DND-41 (cell line): ENCODE measurements at regions not wholly inside any gene's neighbourhood (a gene's known extent, or its start where the extent isn't known, plus 50 kb on each side); places are given as distances from the start of the nearest gene placed in this dataset.

Experiments
- ATAC-seq: fragments of 200-7000 bp; cut with Tn5 transposase; 3 replicates; pipeline ENCODE4 v1.9.1; 2021; ENCODE audit warnings: low read depth; ENCODE audit not compliant: insufficient read depth
- DNase-seq: peaks from one replicate; pipeline ENCODE4 v3.0.0-alpha.2; 2020
- H2AFZ ChIP-seq: 2 replicates; pipeline ENCODE4 v1.6.0; 2012; ENCODE audit warnings: low read depth, low read length
- H3K27ac ChIP-seq: 2 replicates; pipeline ENCODE4 v1.5.1; 2012; ENCODE audit warnings: low read length, inconsistent platforms
- H3K27me3 ChIP-seq: fragments of 200-600 bp; sonication (generic); 2 replicates; pipeline ENCODE4 v1.6.0; 2012; ENCODE audit warnings: low read length, mild to moderate bottlenecking, inconsistent platforms; ENCODE audit not compliant: insufficient read depth, poor library complexity
- H3K36me3 ChIP-seq: 2 replicates; pipeline ENCODE4 v1.5.1; 2012; ENCODE audit warnings: low read length, inconsistent platforms; ENCODE audit not compliant: insufficient read depth
- H3K4me1 ChIP-seq: 2 replicates; pipeline ENCODE4 v1.5.1; 2012; ENCODE audit warnings: mild to moderate bottlenecking, low read length; ENCODE audit not compliant: insufficient read depth
- H3K4me2 ChIP-seq: 2 replicates; pipeline ENCODE4 v1.6.0; 2012; ENCODE audit warnings: mild to moderate bottlenecking, moderate library complexity, low read length, inconsistent platforms; ENCODE audit not compliant: insufficient read depth
- H3K4me3 ChIP-seq, 2 experiments: fragments of 200-600 bp in 1 of 2; shearing (Covaris generic) in 1 of 2; 2 replicates each; pipeline ENCODE4 v1.5.1; 2012 to 2016; ENCODE audit warnings: inconsistent platforms in 2 of 2, low read length in 2 of 2, mild to moderate bottlenecking in 2 of 2, low read depth in 1 of 2, moderate library complexity in 1 of 2
- H3K79me2 ChIP-seq: 2 replicates; pipeline ENCODE4 v1.6.0; 2012; ENCODE audit warnings: low read length, inconsistent platforms; ENCODE audit not compliant: insufficient read depth
- H3K9ac ChIP-seq: 2 replicates; pipeline ENCODE4 v1.6.0; 2012; ENCODE audit warnings: low read depth, mild to moderate bottlenecking, inconsistent platforms, low read length, moderate library complexity
- H3K9me3 ChIP-seq: 2 replicates; pipeline ENCODE4 v1.5.1; 2012; ENCODE audit warnings: low read length, moderate library complexity, mild to moderate bottlenecking, inconsistent platforms; ENCODE audit not compliant: insufficient read depth, severe bottlenecking
- H4K20me1 ChIP-seq: 2 replicates; pipeline ENCODE4 v1.6.0; 2012; ENCODE audit warnings: low read length; ENCODE audit not compliant: insufficient read depth
- EZH2 ChIP-seq: IDR thresholded peaks from 3 replicates; pipeline ENCODE4 v1.6.1; 2012; ENCODE audit warnings: borderline replicate concordance, low read depth, mild to moderate bottlenecking, moderate library complexity, low read length, inconsistent platforms; ENCODE audit not compliant: severe bottlenecking
- TF ChIP-seq, protein P1 (sequence below): IDR thresholded peaks from 2 replicates; pipeline ENCODE4 v1.5.1; 2012; ENCODE audit warnings: borderline replicate concordance, low read length, moderate library complexity, mild to moderate bottlenecking; ENCODE audit not compliant: poor library complexity, severe bottlenecking; ENCODE audit errors: extremely low read depth

- H3K4me3 ChIP-seq = no peak overlapping the region
- no peak overlapping the region for H3K9ac ChIP-seq
- H3K79me2 ChIP-seq = no peaks in the 10 kb centered on the region
- no peak overlapping the region for H2AFZ ChIP-seq
- H3K4me2 ChIP-seq = no peak overlapping the region
- no peaks in the 10 kb centered on the region for H3K36me3 ChIP-seq
- no peaks in the 10 kb centered on the region for H3K4me1 ChIP-seq
- H3K27ac ChIP-seq = no peak overlapping the region
- no peaks in the 10 kb centered on the region for H3K27me3 ChIP-seq
- no peaks in the 10 kb centered on the region for H4K20me1 ChIP-seq
- no peak for ATAC-seq
- DNase-seq = no peak
- H3K9me3 ChIP-seq = peaks cover 13% of the 10 kb centered on the region
- TF ChIP-seq, protein P1, sequence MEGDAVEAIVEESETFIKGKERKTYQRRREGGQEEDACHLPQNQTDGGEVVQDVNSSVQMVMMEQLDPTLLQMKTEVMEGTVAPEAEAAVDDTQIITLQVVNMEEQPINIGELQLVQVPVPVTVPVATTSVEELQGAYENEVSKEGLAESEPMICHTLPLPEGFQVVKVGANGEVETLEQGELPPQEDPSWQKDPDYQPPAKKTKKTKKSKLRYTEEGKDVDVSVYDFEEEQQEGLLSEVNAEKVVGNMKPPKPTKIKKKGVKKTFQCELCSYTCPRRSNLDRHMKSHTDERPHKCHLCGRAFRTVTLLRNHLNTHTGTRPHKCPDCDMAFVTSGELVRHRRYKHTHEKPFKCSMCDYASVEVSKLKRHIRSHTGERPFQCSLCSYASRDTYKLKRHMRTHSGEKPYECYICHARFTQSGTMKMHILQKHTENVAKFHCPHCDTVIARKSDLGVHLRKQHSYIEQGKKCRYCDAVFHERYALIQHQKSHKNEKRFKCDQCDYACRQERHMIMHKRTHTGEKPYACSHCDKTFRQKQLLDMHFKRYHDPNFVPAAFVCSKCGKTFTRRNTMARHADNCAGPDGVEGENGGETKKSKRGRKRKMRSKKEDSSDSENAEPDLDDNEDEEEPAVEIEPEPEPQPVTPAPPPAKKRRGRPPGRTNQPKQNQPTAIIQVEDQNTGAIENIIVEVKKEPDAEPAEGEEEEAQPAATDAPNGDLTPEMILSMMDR = no peak
- TF ChIP-seq EZH2 = no peak
Observed at GRCh38 chr3:110093411-110093810, 756.1 kb upstream of the DPPA4 start.

GRCh38 chr3:110093812-110094401 lies 756.6 kb upstream of the DPPA4 start:
- no peak overlapping the region for H3K27ac ChIP-seq
- H2AFZ ChIP-seq = no peak overlapping the region; the same call in 1 of the 2 replicates
- ATAC-seq = no peak
- no peaks in the 10 kb centered on the region for H3K27me3 ChIP-seq
- no peaks in the 10 kb centered on the region for H3K79me2 ChIP-seq
- no peak for DNase-seq
- H3K4me2 ChIP-seq = no peak overlapping the region
- H4K20me1 ChIP-seq = no peaks in the 10 kb centered on the region
- no peaks in the 10 kb centered on the region for H3K36me3 ChIP-seq
- peaks cover 13% of the 10 kb centered on the region for H3K9me3 ChIP-seq
- H3K4me3 ChIP-seq = no peak overlapping the region
- H3K4me1 ChIP-seq = no peaks in the 10 kb centered on the region
- TF ChIP-seq, protein P1 = no peak
- no peak for TF ChIP-seq EZH2
- no peak overlapping the region for H3K9ac ChIP-seq

GRCh38 chr3:110099711-110100110 lies 762.4 kb upstream of the DPPA4 start:
- Histone ChIP-seq H3K4me3 (no peak overlapping the region), H3K9me3 (no peaks in the 10 kb centered on the region), H3K36me3 (no peaks in the 10 kb centered on the region), H2AFZ (peak overlapping the region; percentile 30; the same call in 1 of the 2 replicates), H3K4me2 (0 out of 2 replicates have a peak overlapping the region, but pooled peaks have one; percentile 15), H3K9ac (no peak overlapping the region), H3K79me2 (no peaks in the 10 kb centered on the region), H3K27ac (no peak overlapping the region), H3K27me3 (no peaks in the 10 kb centered on the region), H4K20me1 (no peaks in the 10 kb centered on the region), H3K4me1 (no peaks in the 10 kb centered on the region)
- DNase-seq (no peak), ATAC-seq (no peak)
- no peak for TF ChIP-seq EZH2
- TF ChIP-seq, protein P1 = no peak

- Histone ChIP-seq H3K9ac (no peak overlapping the region), H3K36me3 (no peaks in the 10 kb centered on the region), H3K27ac (no peak overlapping the region), H3K4me3 (no peak overlapping the region), H3K4me1 (no peaks in the 10 kb centered on the region), H3K4me2 (no peak overlapping the region), H3K79me2 (no peaks in the 10 kb centered on the region), H3K9me3 (no peaks in the 10 kb centered on the region), H3K27me3 (no peaks in the 10 kb centered on the region), H4K20me1 (no peaks in the 10 kb centered on the region), H2AFZ (no peak overlapping the region)
- TF ChIP-seq, protein P1 = no peak
- no peak for TF ChIP-seq EZH2
- no peak for ATAC-seq
- DNase-seq = no peak
Observed at GRCh38 chr3:110101361-110101760, 764.0 kb upstream of the DPPA4 start.
